H9 (cell line): ENCODE measurements at regions not wholly inside any gene's neighbourhood (a gene's known extent, or its start where the extent isn't known, plus 50 kb on each side); places are given as distances from the start of the nearest gene placed in this dataset.

Experiments
- DNase-seq: peaks from one replicate; pipeline ENCODE4 v3.0.0-alpha.2; 2017
- H2AFZ ChIP-seq: one replicate; pipeline ENCODE4 v1.6.1; 2013; ENCODE audit warnings: mild to moderate bottlenecking, low read length, control low read depth, moderate library complexity
- H2AK5ac ChIP-seq: 2 replicates; pipeline ENCODE4 v1.6.1; 2013; ENCODE audit warnings: low read length, control low read depth, mixed read lengths; ENCODE audit not compliant: insufficient read length
- H2BK120ac ChIP-seq: one replicate; pipeline ENCODE4 v1.6.1; 2013; ENCODE audit warnings: low read depth, mild to moderate bottlenecking, low read length, control low read depth, inconsistent platforms; ENCODE audit not compliant: poor library complexity, severe bottlenecking
- H2BK12ac ChIP-seq: 2 replicates; pipeline ENCODE4 v1.6.1; 2013; ENCODE audit warnings: low read length, control low read depth, mixed read lengths, low read depth; ENCODE audit not compliant: insufficient read length
- H2BK15ac ChIP-seq: 2 replicates; pipeline ENCODE4 v1.6.1; 2013; ENCODE audit warnings: low read depth, low read length, control low read depth
- H2BK20ac ChIP-seq: one replicate; pipeline ENCODE4 v1.6.1; 2013; ENCODE audit warnings: low read depth, mild to moderate bottlenecking, low read length, control low read depth, inconsistent platforms; ENCODE audit not compliant: poor library complexity, severe bottlenecking
- H2BK5ac ChIP-seq: 2 replicates; pipeline ENCODE4 v1.6.1; 2013; ENCODE audit warnings: low read length, control low read depth, mixed read lengths; ENCODE audit not compliant: insufficient read length
- H3K14ac ChIP-seq: 2 replicates; pipeline ENCODE4 v1.6.1; 2013; ENCODE audit warnings: low read length, control low read depth; ENCODE audit not compliant: insufficient read depth
- H3K18ac ChIP-seq: 2 replicates; pipeline ENCODE4 v1.6.1; 2013; ENCODE audit warnings: low read depth, mild to moderate bottlenecking, mixed read lengths, low read length, control low read depth; ENCODE audit not compliant: insufficient read length
- H3K23ac ChIP-seq: 2 replicates; pipeline ENCODE4 v1.6.1; 2013; ENCODE audit warnings: low read length, control low read depth, mixed read lengths, low read depth; ENCODE audit not compliant: insufficient read length
- H3K23me2 ChIP-seq: 2 replicates; pipeline ENCODE4 v1.6.1; 2013; ENCODE audit warnings: low read depth, mild to moderate bottlenecking, mixed read lengths, low read length, control low read depth; ENCODE audit not compliant: insufficient read length, poor library complexity, severe bottlenecking
- H3K27ac ChIP-seq: 2 replicates; pipeline ENCODE4 v1.5.1; 2013; ENCODE audit warnings: low read length, control low read depth, mixed read lengths, low read depth; ENCODE audit not compliant: insufficient read length
- H3K27me3 ChIP-seq: 2 replicates; pipeline ENCODE4 v1.6.1; 2013; ENCODE audit warnings: low read length, control low read depth, inconsistent platforms; ENCODE audit not compliant: insufficient read depth
- H3K4ac ChIP-seq: 2 replicates; pipeline ENCODE4 v1.6.1; 2013; ENCODE audit warnings: low read depth, mild to moderate bottlenecking, control low read depth, inconsistent platforms, low read length, moderate library complexity
- H3K4me1 ChIP-seq: 2 replicates; pipeline ENCODE4 v1.6.1; 2013; ENCODE audit warnings: low read length, control low read depth, inconsistent platforms; ENCODE audit not compliant: insufficient read depth
- H3K4me2 ChIP-seq: 2 replicates; pipeline ENCODE4 v1.6.1; 2013; ENCODE audit warnings: low read length, control low read depth, mixed read lengths; ENCODE audit not compliant: insufficient read length, insufficient read depth
- H3K56ac ChIP-seq: 2 replicates; pipeline ENCODE4 v1.6.1; 2013; ENCODE audit warnings: low read depth, mild to moderate bottlenecking, mixed read lengths, low read length, control low read depth; ENCODE audit not compliant: insufficient read length
- H3K79me1 ChIP-seq: 2 replicates; pipeline ENCODE4 v1.6.1; 2013; ENCODE audit warnings: low read depth, mild to moderate bottlenecking, moderate library complexity, low read length, control low read depth, inconsistent platforms; ENCODE audit not compliant: insufficient read depth, poor library complexity, severe bottlenecking
- H3K79me2 ChIP-seq: 2 replicates; pipeline ENCODE4 v1.6.1; 2013; ENCODE audit warnings: low read length, control low read depth, inconsistent platforms; ENCODE audit not compliant: insufficient read depth
- H3K9ac ChIP-seq: 2 replicates; pipeline ENCODE4 v1.6.1; 2013; ENCODE audit warnings: low read length, control low read depth, mixed read lengths; ENCODE audit not compliant: insufficient read length; ENCODE audit errors: extremely low read depth
- H3K9me3 ChIP-seq: one replicate; pipeline ENCODE4 v1.6.1; 2013; ENCODE audit warnings: low read depth, low read length, inconsistent platforms; ENCODE audit not compliant: control insufficient read depth
- H3T11ph ChIP-seq: one replicate; pipeline ENCODE4 v1.6.1; 2013; ENCODE audit warnings: mild to moderate bottlenecking, low read length, control low read depth, inconsistent platforms
- H4K20me1 ChIP-seq: one replicate; pipeline ENCODE4 v1.6.1; 2013; ENCODE audit not compliant: control insufficient read depth, insufficient read length, insufficient read depth
- H4K5ac ChIP-seq: 2 replicates; pipeline ENCODE4 v1.6.1; 2013; ENCODE audit warnings: low read depth, mild to moderate bottlenecking, mixed read lengths, low read length, control low read depth; ENCODE audit not compliant: insufficient read length
- H4K8ac ChIP-seq: replicated peaks from 2 replicates; pipeline ENCODE4 v1.6.1; 2013; ENCODE audit warnings: low read length, control low read depth, mixed read lengths, low read depth; ENCODE audit not compliant: insufficient read length
- H4K91ac ChIP-seq: 2 replicates; pipeline ENCODE4 v1.6.1; 2013; ENCODE audit warnings: low read depth, mild to moderate bottlenecking, moderate library complexity, mixed read lengths, low read length, control low read depth; ENCODE audit not compliant: insufficient read length
- H3K27ac Mint-ChIP-seq, 3 experiments: 2 replicates in 2 of 3; 3 replicates in 1 of 3; pipeline ENCODE4 v1.8.0; 2020 to 2021; ENCODE audit warnings: mixed read lengths in 3 of 3, mild to moderate bottlenecking in 1 of 3, moderate library complexity in 1 of 3
- H3K27me3 Mint-ChIP-seq: 2 replicates; pipeline ENCODE4 v1.8.0; 2021; ENCODE audit warnings: low read depth, mild to moderate bottlenecking, moderate library complexity, mixed read lengths
- H3K36me3 Mint-ChIP-seq, 3 experiments: 2 replicates in 2 of 3; 3 replicates in 1 of 3; pipeline ENCODE4 v1.8.0; 2020 to 2021; ENCODE audit warnings: low read depth in 3 of 3, mixed read lengths in 3 of 3; ENCODE audit not compliant: insufficient read depth in 1 of 3
- H3K4me1 Mint-ChIP-seq, 2 experiments: 2 replicates each; pipeline ENCODE4 v1.8.0; 2020; ENCODE audit warnings: mixed read lengths in 2 of 2
- H3K4me3 Mint-ChIP-seq, 2 experiments: 2 replicates in 1 of 2; 3 replicates in 1 of 2; pipeline ENCODE4 v1.8.0; 2020 to 2021; ENCODE audit warnings: mild to moderate bottlenecking in 2 of 2, mixed read lengths in 2 of 2, moderate library complexity in 1 of 2
- H3K9me3 Mint-ChIP-seq, 2 experiments: 2 replicates in 1 of 2; 3 replicates in 1 of 2; pipeline ENCODE4 v1.8.0; 2020; ENCODE audit warnings: mild to moderate bottlenecking in 2 of 2, mixed read lengths in 2 of 2, moderate library complexity in 1 of 2
- CTCF ChIP-seq: fragments of 200-600 bp; sonication (generic); conservative IDR thresholded peaks from 3 replicates; pipeline ENCODE4 v1.8.0; 2021; ENCODE audit warnings: antibody characterized with exemption, mild to moderate bottlenecking
- WGBS: extraction: QIAGEN DNeasy Blood & Tissue Kit; methylation state at CpG from one replicate; pipeline ENCODE4 v1.1.7; 2013; ENCODE audit warnings: missing lambda C conversion rate, low lambda C conversion rate, mixed read lengths; ENCODE audit not compliant: insufficient read length; ENCODE audit errors: extremely low coverage; 5-methylcytosine and 5-hydroxymethylcytosine counted together

- Histone ChIP-seq H2BK120ac (no peak overlapping the region), H3T11ph (no peak overlapping the region), H3K18ac (no peak overlapping the region), H3K23ac (no peak overlapping the region), H3K27ac (no peak overlapping the region), H2BK15ac (no peak overlapping the region), H4K20me1 (no peaks in the 10 kb centered on the region), H4K5ac (no peak overlapping the region), H4K91ac (no peak overlapping the region), H3K4me2 (no peak overlapping the region), H3K4ac (no peak overlapping the region), H3K79me2 (no peaks in the 10 kb centered on the region), H3K9me3 (no peaks in the 10 kb centered on the region), H4K8ac (no peak overlapping the region), H3K9ac (no peak overlapping the region), H2BK12ac (no peak overlapping the region), H2BK20ac (no peak overlapping the region), H2AFZ (no peak overlapping the region), H3K79me1 (no peaks in the 10 kb centered on the region), H3K27me3 (no peaks in the 10 kb centered on the region), H3K14ac (no peak overlapping the region), H2AK5ac (no peak overlapping the region), H2BK5ac (no peak overlapping the region), H3K23me2 (no peaks in the 10 kb centered on the region), H3K56ac (no peak overlapping the region), H3K4me1 (no peaks in the 10 kb centered on the region; the same call in 1 of the 2 replicates)
- peaks cover 3 to 6% of the 10 kb centered on the region in 2 experiments; a peak in 3 of 5 replicates for H3K9me3 Mint-ChIP-seq
- WGBS = 100% methylated on average over 1 of the region's 2 CpGs
- peaks cover 0 to 4% (median 0%) of the 10 kb centered on the region in 3 experiments; a peak in 2 of 7 replicates for H3K36me3 Mint-ChIP-seq
- no peaks in the 10 kb centered on the region for H3K27me3 Mint-ChIP-seq
- TF ChIP-seq CTCF = no peak
- H3K4me1 Mint-ChIP-seq = peaks cover 19 to 21% of the 10 kb centered on the region in 2 experiments
- DNase-seq = no peak
- no peak overlapping the region for H3K4me3 Mint-ChIP-seq
- no peak overlapping the region for H3K27ac Mint-ChIP-seq
Measured at GRCh38 chr3:6600237-6600636, 260.7 kb upstream of the GRM7 start.
